ENCODE measurements at regions not wholly inside any gene's neighbourhood (a gene's known extent, or its start where the extent isn't known, plus 50 kb on each side); places are given as distances from the start of the nearest gene placed in this dataset.

DNA sequence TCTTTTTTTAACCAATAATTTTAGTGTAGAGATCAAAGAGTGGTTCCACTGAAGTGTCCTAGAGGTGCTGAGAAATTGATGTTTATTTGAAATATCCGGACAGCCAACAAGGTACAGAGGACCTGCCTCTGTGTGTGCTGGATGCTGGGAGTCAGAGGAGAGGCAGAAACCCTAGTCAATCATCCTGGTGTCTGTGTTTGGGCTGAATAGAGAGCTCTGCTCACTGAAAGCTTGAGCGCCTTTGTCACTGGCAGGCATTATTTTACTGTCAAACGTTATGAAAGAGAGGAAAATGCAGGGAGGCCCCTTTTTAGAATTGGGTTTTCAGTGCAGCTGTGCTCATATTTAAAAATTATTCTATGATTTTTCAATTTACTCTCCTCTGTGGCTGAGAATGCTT, 480.3 kb upstream of the TYRP1 start:
- no peak for TF ChIP-seq CTCF (IDR thresholded peaks at IDR 0.05 in 4 of 5, conservative IDR thresholded peaks at IDR 0.05 in 1 of 5)
- no peak for TF ChIP-seq POLR2A (IDR thresholded peaks at IDR 0.05)
